ENCODE measurements at regions not wholly inside any gene's neighbourhood (a gene's known extent, or its start where the extent isn't known, plus 50 kb on each side); places are given as distances from the start of the nearest gene placed in this dataset.
A peak's percentile ranks its signal among the peaks of the same experiment; 100 is the strongest.

DNA sequence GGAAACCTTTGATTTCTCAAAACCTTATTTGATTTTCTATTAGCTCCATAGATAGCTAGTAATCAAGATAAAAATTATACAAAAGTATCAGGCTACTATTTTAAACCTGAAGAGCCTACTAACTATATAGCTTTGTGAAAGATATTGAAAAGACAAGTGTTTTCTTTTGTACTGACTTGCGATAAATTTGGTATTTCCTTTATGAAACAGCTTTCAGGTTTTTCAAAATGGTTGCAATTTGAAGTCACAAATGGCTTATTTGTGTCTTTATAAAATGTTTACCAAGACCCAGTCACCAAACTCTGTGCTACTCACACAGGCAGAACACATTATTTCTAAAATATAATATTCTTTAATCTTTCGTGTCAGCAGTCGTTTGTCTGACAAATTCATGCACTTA lies 167.5 kb upstream of the ALCAM start:
- DNase-seq, result no peak

- DNase-seq, result no peak
Measured at GRCh38 chr3:105210141-105210540, 156.6 kb upstream of the ALCAM start.

DNA sequence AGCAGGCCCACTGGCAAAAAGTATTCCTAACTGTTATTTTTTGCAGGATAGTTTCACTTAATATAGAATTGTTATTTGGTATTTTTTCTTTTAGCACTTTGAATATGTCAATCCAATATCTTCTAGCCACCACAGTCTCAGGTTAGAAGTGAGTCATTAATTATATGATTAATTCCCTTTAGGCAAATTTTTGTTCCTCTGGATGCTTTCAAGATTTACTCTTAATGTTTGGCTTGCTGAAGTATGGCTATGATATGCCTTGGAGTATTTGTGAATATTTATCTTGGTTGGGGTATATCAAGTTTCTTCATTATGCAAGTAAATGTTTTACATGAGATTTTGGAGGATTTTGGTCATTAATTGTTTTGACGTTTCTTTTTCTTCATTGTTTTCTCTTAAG lies 152.1 kb upstream of the ALCAM start:
- DNase-seq, result no peak

- DNase-seq, result no peak
Measured at GRCh38 chr3:105222568-105223093, 144.1 kb upstream of the ALCAM start.

DNA sequence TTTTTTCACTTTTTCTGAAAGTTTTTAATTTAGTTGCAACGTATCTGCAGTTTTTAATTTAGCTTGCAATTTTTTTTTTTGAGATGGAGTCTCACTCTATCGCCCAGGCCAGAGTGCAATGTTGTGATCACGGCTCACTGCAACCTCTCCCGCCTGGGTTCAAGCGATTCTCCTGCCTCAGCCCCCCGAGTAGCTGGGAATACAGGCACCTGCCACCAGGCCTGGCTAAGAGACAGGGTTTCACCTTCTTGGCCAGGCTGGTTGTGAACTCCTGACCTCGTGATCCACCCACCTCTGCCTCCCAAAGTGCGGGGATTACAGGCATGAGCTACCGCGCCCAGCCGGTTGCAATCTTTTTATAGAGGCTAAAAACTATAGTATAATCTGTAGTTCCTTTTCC lies 142.9 kb upstream of the ALCAM start:
- DNase-seq, result no peak

DNA sequence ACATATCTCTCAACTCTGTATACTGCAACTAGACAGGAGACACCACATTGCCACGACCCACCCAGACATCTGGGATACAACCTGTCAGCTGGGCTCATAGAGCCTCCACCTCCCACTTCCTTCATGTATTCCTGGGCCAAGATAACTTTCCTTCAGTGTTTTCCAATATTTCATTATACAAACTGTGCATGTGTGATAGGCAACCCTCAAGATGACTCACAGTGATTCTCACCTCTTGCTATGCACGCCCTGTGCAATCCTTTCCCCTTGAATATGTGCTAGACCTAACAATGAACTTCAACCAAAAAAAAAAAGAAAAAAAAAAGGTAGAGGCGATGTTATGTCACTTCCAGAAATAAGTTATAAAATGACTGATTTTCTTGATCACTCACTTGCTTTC lies 138.0 kb upstream of the ALCAM start:
- no peak for DNase-seq

DNA sequence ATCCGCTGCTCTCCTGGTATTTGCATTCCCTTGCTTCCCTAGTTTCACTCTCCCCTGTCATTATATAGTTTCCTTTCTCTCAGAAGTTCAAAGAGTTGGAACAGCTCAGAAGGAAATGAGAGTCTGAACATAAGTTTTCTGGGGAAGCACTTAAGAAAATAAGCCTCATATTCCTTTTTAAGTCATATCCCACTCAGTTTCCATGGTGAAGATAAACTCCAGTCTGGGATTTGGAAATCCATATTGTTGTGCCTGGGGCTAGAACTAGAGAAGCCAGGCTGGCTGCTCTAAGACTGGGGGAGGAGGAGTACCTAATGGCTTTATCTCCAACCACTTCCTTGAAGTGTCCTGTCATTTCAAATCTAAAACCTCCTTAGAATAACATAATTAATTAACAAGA lies 134.2 kb upstream of the ALCAM start:
- no peak for DNase-seq

GRCh38 chr3:105233010-105233409 lies 133.7 kb upstream of the ALCAM start:
- no peak for DNase-seq

DNA sequence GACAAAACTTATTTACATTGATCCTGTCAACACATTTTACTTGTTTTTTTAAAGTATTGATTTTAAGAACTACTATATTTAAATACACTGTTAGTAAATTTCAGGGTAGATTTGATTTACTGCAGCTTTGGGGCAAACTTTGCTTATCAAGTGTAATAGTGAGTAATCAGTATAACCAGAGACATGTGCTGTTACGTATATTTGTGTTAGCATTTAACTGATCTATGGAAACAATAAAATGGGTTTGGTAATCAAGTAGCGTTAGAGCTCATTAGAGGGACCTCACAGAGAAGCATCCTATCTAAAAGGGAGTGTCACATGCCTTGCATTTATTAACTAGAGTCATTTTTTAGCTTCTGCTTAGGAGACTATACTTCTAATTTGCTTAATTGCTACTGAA lies 131.5 kb upstream of the ALCAM start:
- no peak for DNase-seq

GRCh38 chr3:105235785-105236184 lies 130.9 kb upstream of the ALCAM start:
- no peak for DNase-seq

DNA sequence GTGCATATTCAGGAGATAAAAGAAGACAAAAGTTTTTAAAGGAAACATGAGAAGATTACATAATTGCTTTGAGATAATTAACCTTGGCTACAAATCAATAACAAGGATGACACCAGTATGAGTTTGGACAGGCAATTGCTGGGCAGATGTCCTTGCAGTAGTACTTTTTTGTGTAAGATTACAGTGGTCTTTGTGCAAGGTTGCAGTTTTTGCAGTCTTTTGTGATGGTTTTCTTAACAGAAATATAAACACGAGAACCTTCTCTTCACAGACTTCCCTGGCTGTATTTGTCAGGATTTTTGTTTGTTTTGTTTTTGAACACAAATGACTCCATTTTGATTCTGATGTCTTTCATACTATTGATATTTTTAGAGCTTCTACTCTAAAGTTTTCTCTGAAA lies 128.3 kb upstream of the ALCAM start:
- DNase-seq, result no peak

GRCh38 chr3:105243076-105243475 lies 123.6 kb upstream of the ALCAM start:
- no peak for DNase-seq

DNA sequence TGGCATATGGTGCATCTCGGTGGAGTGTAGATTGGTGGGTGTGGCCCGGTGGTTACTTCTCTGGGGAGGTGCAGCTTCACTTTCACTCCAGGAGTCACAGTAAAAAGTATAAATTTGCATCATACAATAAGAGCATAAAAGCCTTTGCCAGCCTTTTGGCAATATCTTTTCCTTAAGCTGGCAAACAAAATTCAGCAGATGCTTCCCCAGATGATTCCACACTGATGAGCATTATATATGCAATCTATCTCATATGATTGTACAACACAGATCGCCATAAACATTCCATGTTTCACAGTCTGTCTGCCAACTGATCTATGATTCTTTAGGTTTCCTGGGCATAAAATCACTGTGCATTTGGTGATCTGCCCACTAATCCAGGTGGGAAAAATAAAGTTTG lies 120.2 kb upstream of the ALCAM start:
- no peak for DNase-seq

DNA sequence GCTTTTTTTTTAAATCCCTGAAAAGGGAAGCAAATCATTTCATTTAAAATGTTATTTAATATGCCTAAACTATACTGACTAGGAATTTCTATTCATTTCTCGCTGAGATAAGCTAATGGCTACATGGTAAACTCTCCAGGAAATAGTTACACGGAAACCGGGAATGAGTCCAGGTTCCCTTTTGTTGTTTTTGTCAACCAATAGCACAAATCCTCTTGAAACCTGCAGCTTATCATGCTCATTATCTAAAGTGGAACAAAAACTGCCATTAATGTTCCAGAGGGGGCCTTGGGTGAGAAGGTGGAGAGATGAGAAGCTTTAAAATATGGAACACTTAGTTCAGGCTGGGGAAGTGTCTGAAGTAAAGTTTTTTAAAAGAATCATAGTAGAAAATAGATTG lies 113.5 kb upstream of the ALCAM start:
- DNase-seq, result no peak

DNA sequence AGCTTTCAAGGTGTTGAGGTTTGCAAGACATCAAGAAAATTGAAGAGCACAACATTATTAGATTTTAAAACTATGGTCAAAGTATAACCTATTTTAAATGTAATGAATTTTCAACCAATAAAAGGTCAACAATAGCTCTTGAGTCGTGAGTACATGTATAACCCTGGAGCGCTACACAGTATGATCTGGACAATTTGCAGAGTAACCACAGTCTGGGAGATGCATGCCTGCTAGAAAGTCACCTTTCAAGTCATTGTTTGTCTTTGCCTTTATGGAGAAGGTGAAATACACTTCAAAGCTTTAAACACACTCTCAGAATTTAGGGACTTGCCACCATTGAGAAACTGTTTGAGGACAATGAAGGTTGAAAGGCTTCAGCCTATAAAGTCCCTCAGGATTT lies 112.6 kb upstream of the ALCAM start:
- DNase-seq, result no peak

DNA sequence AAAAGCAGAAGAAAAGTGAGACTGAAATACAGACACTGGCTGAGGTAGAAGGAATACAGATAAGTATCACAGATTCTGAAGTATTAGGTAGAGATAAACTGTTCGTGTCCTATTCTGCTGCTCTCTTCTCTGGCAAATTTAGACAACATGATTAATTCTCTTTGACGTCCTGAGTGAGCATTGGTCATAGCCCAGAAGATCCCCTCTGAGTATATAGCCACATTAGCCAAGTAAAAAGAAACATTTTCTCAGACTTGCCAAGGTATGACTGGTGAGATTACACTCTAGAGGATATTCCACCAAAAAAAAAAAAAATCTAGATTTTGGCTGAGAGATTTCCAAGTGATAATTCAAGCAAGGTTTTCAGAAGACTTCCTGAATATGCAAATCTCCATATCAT lies 111.4 kb upstream of the ALCAM start:
- DNase-seq, result no peak

- no peak for DNase-seq
Measured at GRCh38 chr3:105259496-105259895, 107.2 kb upstream of the ALCAM start.

GRCh38 chr3:105260385-105260784 lies 106.3 kb upstream of the ALCAM start:
- DNase-seq, result peak; percentile 24

DNA sequence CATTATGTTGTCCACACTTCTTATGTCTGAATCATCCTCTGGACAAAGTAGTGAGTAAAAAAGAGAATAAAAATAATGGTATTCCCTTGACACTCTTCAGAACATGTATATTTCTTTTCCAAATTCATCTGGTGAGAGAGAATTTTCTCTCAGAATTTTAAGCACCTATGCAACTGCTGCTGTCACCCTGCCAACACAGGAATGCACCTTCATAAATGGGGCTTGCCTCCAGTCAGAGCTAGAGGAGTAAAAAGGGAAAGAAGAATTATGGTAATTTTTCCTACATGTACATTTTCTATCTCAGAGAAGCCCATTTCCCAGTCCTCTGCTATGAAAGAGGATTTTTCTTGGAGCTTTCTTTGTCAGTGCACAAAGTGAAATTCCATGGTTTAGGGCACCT lies 92.2 kb upstream of the ALCAM start:
- DNase-seq, result no peak

DNA sequence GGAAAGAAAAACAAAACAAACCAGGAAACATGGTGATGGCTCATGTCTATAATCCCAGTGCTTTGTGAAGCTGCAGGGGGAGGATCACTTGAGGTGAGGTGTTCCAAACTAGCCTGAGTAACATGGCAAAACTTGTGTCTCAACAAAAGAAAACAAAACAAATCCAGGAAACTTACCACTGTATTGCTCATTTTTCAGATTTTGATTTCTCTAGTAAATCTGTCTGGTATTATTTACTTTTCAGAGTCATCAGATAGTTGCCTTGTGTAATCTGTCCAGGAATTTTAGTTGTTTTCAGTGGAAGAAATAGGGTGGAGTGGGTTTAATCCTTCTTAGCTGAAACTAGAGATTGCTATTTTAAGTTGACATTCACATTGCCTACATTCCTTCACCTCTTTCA lies 91.8 kb upstream of the ALCAM start:
- no peak for DNase-seq

GRCh38 chr3:105277656-105278055 lies 89.1 kb upstream of the ALCAM start:
- no peak for DNase-seq

DNA sequence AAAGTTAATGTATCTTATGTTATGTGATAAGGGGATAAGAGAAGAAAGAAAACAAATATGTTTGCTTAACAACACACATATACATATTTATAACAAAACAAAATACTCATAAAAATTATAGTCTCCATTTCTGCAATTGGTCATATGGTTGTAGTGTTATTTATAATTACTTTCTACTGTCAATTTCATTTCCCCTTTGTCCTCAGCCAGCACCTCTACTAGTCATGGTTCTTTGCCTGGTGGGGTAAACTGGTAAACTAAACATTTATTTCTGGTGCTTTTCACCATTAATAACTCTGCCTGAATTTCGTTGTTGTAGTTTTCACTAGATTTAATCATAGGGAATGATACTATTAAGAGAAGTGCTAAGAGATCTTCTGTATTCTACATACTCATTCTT lies 88.0 kb upstream of the ALCAM start:
- DNase-seq, result no peak

GRCh38 chr3:105281989-105282388 lies 84.7 kb upstream of the ALCAM start:
- DNase-seq, result no peak

GRCh38 chr3:105284876-105285275 lies 81.8 kb upstream of the ALCAM start:
- no peak for DNase-seq

DNA sequence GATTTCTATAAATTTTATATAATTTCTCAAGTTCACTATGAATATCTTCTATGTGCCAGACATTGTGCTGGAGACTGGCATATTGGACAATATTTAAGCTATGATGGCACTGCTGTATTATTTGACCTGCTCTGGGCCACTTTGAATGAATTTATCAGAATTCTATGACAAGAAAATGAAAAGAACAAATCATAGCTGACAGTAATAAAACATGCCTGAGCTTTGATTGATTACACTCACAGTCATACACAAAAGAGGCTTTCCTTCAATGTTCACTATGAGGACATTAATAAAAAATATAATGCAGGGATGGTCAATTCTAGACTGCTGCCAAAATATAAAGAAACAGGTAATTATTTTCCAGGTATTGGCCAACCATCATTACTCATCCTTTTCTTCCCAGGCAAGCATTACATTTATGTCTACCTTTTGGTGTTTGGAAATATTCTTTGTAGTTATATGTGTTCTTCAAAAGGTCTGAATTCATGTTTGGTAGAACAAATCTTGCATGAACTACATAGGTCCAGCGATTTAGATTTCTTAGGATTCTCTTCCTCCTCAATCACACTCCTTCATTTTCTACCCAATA lies 81.0 kb upstream of the ALCAM start:
- no peak for DNase-seq

GRCh38 chr3:105293441-105293840 lies 73.3 kb upstream of the ALCAM start:
- DNase-seq, result no peak
